Skin of body (tissue), 1 donor: ENCODE measurements at regions not wholly inside any gene's neighbourhood (a gene's known extent, or its start where the extent isn't known, plus 50 kb on each side); places are given as distances from the start of the nearest gene placed in this dataset.
"Not testable (repeated sequence)": the region's sequence is repeated elsewhere in the genome, so short reads cannot be mapped to it uniquely, and the experiment has no call there.

Source experiments
- DNase-seq: peaks from one replicate; lab custom pipeline; 2025; lab: John Stamatoyannopoulos, UW

- not testable (repeated sequence) for DNase-seq
Measured at GRCh38 chr6:141457984-141458383, 674.7 kb upstream of the GJE1 start.

GRCh38 chr6:141452354-141452686 lies 680.4 kb upstream of the GJE1 start:
- DNase-seq, result no peak

GRCh38 chr6:141451511-141452353 lies 681.0 kb upstream of the GJE1 start:
- DNase-seq, result no peak

- no peak for DNase-seq
Measured at GRCh38 chr6:141451181-141451510, 681.6 kb upstream of the GJE1 start.

GRCh38 chr6:141445928-141446628 lies 686.6 kb upstream of the GJE1 start:
- DNase-seq, result no peak

- no peak for DNase-seq
Measured at GRCh38 chr6:141443668-141444289, 688.9 kb upstream of the GJE1 start.

GRCh38 chr6:141443032-141443431 lies 689.7 kb upstream of the GJE1 start:
- no peak for DNase-seq

GRCh38 chr6:141439513-141439912 lies 693.2 kb upstream of the GJE1 start:
- no peak for DNase-seq

GRCh38 chr6:141437685-141438084 lies 695.0 kb upstream of the GJE1 start:
- no peak for DNase-seq

GRCh38 chr6:141437011-141437410 lies 695.7 kb upstream of the GJE1 start:
- DNase-seq, result no peak

GRCh38 chr6:141426400-141426980 lies 706.2 kb upstream of the GJE1 start:
- no peak for DNase-seq

GRCh38 chr6:141421378-141421777 lies 711.3 kb upstream of the GJE1 start:
- DNase-seq, result no peak

GRCh38 chr6:141418076-141418475 lies 714.6 kb upstream of the GJE1 start:
- no peak for DNase-seq

- no peak for DNase-seq
Measured at GRCh38 chr6:141415896-141416295, 716.8 kb upstream of the GJE1 start.

GRCh38 chr6:141413196-141413595 lies 719.5 kb upstream of the GJE1 start:
- no peak for DNase-seq

- DNase-seq, result no peak
Measured at GRCh38 chr6:141406761-141407160, 726.0 kb upstream of the GJE1 start.

GRCh38 chr6:141403827-141404226 lies 728.9 kb upstream of the GJE1 start:
- DNase-seq, result no peak

GRCh38 chr6:141403103-141403502 lies 729.6 kb upstream of the GJE1 start:
- DNase-seq, result no peak

GRCh38 chr6:141402489-141402888 lies 730.2 kb upstream of the GJE1 start:
- DNase-seq, result no peak

GRCh38 chr6:141401851-141402250 lies 730.9 kb upstream of the GJE1 start:
- no peak for DNase-seq

- no peak for DNase-seq
Measured at GRCh38 chr6:141401168-141401567, 731.6 kb upstream of the GJE1 start.

- DNase-seq, result no peak
Measured at GRCh38 chr6:141398949-141399348, 733.8 kb upstream of the GJE1 start.
